Thymus (tissue), 11 donors: ENCODE measurements at regions not wholly inside any gene's neighbourhood (a gene's known extent, or its start where the extent isn't known, plus 50 kb on each side); places are given as distances from the start of the nearest gene placed in this dataset.
"Not testable (repeated sequence)": the region's sequence is repeated elsewhere in the genome, so short reads cannot be mapped to it uniquely, and the experiment has no call there.

Source experiments
- DNase-seq, 9 donors: peaks; one replicate each; pipeline ENCODE4 v3.0.0-alpha.2; 2013; ENCODE audit warnings: low spot score in 9 of 9, low read depth in 6 of 9, missing footprints in 1 of 9
- H3K27ac ChIP-seq, 2 donors: one replicate each; pipeline ENCODE4 v1.5.1; 2013; ENCODE audit warnings: control low read depth in 1 of 2, low read depth in 1 of 2, low read length in 1 of 2, mild to moderate bottlenecking in 1 of 2, moderate library complexity in 1 of 2
- H3K27me3 ChIP-seq, 2 donors: one replicate each; pipeline ENCODE4 v1.5.1; 2013; ENCODE audit warnings: low read length in 1 of 2; ENCODE audit not compliant: control insufficient read depth in 2 of 2, insufficient read depth in 1 of 2
- H3K36me3 ChIP-seq, 2 donors: one replicate each; pipeline ENCODE4 v1.5.1; 2013; ENCODE audit warnings: low read length in 1 of 2, mild to moderate bottlenecking in 1 of 2, moderate library complexity in 1 of 2; ENCODE audit not compliant: control insufficient read depth in 2 of 2, insufficient read depth in 2 of 2
- H3K4me1 ChIP-seq, 2 donors: one replicate each; pipeline ENCODE4 v1.5.1; 2013; ENCODE audit warnings: low read length in 2 of 2; ENCODE audit not compliant: control insufficient read depth in 2 of 2, insufficient read depth in 2 of 2
- H3K4me3 ChIP-seq, 2 donors: one replicate each; pipeline ENCODE4 v1.5.1; 2013; ENCODE audit warnings: low read length in 2 of 2, control low read depth in 1 of 2, mild to moderate bottlenecking in 1 of 2
- H3K9me3 ChIP-seq, 2 donors: one replicate each; pipeline ENCODE4 v1.5.1; 2013; ENCODE audit warnings: low read length in 1 of 2, mild to moderate bottlenecking in 1 of 2; ENCODE audit not compliant: control insufficient read depth in 2 of 2, insufficient read depth in 1 of 2
- WGBS: extraction: QIAGEN DNeasy Blood & Tissue Kit; methylation state at CpG from one replicate; pipeline ENCODE4 v1.1.7; 2013; 5-methylcytosine and 5-hydroxymethylcytosine counted together
- donor health status: healthy.

DNA sequence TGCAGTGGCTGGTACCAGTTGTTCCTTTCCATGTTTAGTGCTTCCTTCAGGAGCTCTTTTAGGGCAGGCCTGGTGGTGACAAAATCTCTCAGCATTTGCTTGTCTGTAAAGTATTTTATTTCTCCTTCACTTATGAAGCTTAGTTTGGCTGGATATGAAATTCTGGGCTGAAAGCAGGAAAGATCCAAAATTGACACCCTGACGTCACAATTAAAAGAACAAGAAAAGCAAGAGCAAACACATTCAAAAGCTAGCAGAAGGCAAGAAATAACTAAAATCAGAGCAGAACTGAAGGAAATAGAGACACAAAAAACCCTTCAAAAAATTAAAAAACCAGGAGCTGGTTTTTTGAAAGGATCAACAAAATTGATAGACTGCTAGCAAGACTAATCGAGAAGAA, 382.4 kb upstream of the PTCHD4 start:
- not testable (repeated sequence) for H3K36me3 ChIP-seq, H3K27ac ChIP-seq, DNase-seq, H3K9me3 ChIP-seq, H3K4me1 ChIP-seq, H3K4me3 ChIP-seq, H3K27me3 ChIP-seq
- 97% methylated on average over 2 of the region's 2 CpGs for WGBS

DNA sequence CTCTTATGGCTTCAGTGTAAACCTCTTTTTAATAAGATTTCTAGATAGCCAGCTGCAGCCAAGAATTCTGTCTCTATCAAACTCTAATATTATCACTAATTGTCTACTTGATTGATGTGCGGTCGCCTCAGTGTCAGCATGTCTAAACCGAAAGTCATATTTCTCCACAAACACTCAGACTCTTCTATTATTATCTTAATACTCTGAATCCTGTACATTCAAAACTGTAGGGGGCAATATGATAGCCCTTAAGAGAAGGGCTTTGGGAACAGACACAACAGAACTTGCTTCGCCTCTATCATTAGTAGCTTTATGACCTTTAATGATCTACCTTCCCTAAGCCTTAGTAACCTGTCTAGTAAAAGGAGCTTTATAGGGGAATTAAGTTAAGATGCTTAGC, 379.7 kb upstream of the PTCHD4 start:
- H3K9me3 ChIP-seq: no peaks in the 10 kb centered on the region
- no peaks in the 10 kb centered on the region for H3K4me1 ChIP-seq
- WGBS: 89% methylated on average over 4 of the region's 4 CpGs
- no peak overlapping the region for H3K27ac ChIP-seq
- H3K27me3 ChIP-seq: no peaks in the 10 kb centered on the region
- DNase-seq: no peak
- H3K4me3 ChIP-seq: no peak overlapping the region
- H3K36me3 ChIP-seq: no peaks in the 10 kb centered on the region

DNA sequence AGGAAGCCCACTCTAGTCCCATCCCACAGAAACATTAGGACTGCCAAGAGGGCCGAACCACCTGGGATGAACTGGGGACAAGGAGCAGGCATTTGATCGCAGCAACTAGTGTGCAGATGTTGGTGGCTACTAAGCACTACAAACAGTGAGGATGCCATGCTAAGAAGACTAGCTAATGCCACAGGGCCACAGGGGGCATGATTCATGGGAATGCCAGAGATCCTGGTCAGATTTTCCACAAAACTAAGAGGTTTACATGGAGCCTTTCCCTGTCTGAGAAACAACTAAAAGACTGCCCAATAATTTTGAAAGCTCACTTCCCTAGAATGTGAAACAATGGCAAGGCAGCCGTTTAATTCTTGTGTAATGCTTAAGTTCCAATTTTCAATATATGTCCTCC, 375.9 kb upstream of the PTCHD4 start:
- H3K27ac ChIP-seq: no peak overlapping the region
- DNase-seq: no peak
- WGBS: 96% methylated on average over 3 of the region's 3 CpGs

DNA sequence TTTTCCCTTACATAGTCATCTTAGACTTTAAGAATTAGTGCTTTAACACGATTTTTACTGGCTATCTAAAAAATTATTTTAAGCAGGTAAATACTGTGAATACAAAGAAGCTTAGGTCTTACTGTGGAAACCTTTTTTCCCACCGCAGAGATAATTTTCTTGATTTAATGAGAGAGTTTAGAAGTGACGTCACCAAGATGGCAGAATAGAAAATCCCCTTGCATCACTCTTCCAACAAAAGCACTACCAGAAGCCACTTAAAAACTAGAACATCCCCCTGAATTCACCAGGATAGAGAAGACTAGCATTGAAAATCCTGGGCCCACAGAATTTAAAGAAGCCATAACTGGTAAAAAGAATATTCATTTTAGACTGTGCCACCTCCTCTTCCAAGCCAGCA, 375.4 kb upstream of the PTCHD4 start:
- Histone ChIP-seq H3K4me3 (no peak overlapping the region), H3K27ac (no peak overlapping the region), H3K9me3 (no peaks in the 10 kb centered on the region), H3K4me1 (no peaks in the 10 kb centered on the region), H3K36me3 (no peaks in the 10 kb centered on the region), H3K27me3 (no peaks in the 10 kb centered on the region)
- DNase-seq: no peak
- WGBS: 67% methylated on average over 3 of the region's 3 CpGs

More for the DNA sequence above, 375.9 kb upstream of the PTCHD4 start:
- no peaks in the 10 kb centered on the region for H3K4me1 ChIP-seq
- H3K36me3 ChIP-seq: no peaks in the 10 kb centered on the region
- H3K9me3 ChIP-seq: no peaks in the 10 kb centered on the region
- no peaks in the 10 kb centered on the region for H3K27me3 ChIP-seq
- no peak overlapping the region for H3K4me3 ChIP-seq

DNA sequence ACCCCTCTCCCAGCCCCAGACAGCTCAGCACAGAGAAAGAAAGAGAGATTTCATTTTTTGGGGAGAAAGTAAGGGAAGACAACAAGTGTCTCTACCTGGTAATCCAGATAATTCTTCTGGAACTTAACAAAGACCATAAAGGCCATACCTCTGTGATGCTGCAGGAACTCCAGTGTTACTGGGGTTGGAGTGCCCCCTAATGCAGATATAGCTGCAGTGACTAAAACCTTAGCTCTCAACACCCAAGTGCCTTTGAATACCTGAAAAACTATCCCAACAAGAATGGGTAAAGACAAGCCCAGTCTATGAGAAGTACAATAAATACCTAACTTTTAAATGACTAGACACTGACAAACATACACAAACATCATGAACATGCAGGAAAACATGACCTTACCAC, 365.3 kb upstream of the PTCHD4 start:
- DNase-seq: no peak
- Histone ChIP-seq H3K4me1 (no peaks in the 10 kb centered on the region), H3K27me3 (no peaks in the 10 kb centered on the region), H3K4me3 (no peak overlapping the region), H3K27ac (no peak overlapping the region), H3K36me3 (no peaks in the 10 kb centered on the region), H3K9me3 (no peaks in the 10 kb centered on the region)

DNA sequence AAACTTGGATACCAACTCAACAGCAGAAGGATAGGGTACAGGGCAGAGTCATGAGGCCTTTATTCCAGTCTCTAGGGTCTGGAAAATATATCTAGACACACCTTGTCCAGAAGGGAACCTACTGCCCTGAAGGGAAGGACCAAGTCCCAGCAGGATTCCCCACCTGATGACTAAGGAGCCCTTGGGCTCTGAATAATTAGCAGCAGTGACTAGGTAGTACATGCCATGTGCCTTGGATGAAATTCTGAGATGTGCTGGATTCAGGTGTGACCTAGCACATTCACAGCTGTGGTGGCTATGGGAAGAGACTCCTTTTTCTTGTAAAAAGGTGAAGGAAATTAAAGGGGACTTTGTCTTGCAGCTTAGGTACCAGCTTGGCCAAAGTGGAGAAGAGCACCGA, 364.3 kb upstream of the PTCHD4 start:
- Histone ChIP-seq H3K27ac (no peak overlapping the region), H3K9me3 (no peaks in the 10 kb centered on the region), H3K4me1 (no peaks in the 10 kb centered on the region), H3K4me3 (no peak overlapping the region), H3K36me3 (no peaks in the 10 kb centered on the region), H3K27me3 (no peaks in the 10 kb centered on the region)
- no peak for DNase-seq
- 98% methylated on average over 1 of the region's 1 CpG for WGBS

DNA sequence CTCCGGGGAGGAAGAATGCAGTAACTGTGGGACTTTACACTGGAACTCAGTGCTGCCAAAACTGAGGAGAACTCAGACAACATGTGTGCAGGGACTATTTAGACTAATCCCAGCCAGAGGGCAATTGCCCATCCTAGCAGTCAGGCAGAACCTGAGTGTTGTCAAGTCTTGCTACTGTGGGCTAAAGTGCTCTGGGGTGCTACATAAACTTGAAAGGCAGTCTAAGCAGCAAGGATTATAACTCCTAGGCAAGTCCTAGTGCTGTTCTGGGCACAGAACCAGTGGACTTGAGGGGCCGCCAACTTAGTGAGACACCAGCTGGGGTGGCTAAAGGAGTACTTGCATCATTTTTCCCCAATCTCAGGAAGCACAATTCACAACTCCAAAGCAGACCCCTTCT, 363.8 kb upstream of the PTCHD4 start:
- DNase-seq: no peak
- H3K4me3 ChIP-seq: no peak overlapping the region
- H3K27me3 ChIP-seq: no peaks in the 10 kb centered on the region
- H3K4me1 ChIP-seq: no peaks in the 10 kb centered on the region
- no peak overlapping the region for H3K27ac ChIP-seq
- no peaks in the 10 kb centered on the region for H3K9me3 ChIP-seq
- no peaks in the 10 kb centered on the region for H3K36me3 ChIP-seq
- 92% methylated on average over 2 of the region's 2 CpGs for WGBS

DNA sequence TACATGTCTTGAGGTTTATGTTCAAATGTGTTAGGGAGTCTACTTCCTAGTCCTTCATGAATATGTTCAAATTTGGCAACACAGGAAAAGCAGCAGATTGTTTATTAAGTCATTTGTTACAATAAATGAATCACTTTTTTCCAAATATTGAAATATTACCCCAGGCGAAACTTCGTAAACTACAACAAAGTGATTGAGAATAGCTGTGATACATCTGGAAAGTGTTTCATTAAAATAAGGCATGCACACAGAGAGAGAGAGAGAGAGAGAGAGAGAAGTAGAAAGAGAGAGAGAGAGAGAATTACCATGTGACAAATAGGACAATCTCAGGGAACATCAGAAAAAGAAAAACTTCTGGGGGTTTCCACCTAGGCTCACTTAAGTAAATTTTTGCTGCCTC, 363.1 kb upstream of the PTCHD4 start:
- H3K27me3 ChIP-seq: no peaks in the 10 kb centered on the region
- no peak overlapping the region for H3K27ac ChIP-seq
- WGBS: 46% methylated on average over 2 of the region's 2 CpGs
- H3K4me1 ChIP-seq: no peaks in the 10 kb centered on the region
- no peaks in the 10 kb centered on the region for H3K9me3 ChIP-seq
- H3K4me3 ChIP-seq: no peak overlapping the region
- no peaks in the 10 kb centered on the region for H3K36me3 ChIP-seq
- no peak for DNase-seq

DNA sequence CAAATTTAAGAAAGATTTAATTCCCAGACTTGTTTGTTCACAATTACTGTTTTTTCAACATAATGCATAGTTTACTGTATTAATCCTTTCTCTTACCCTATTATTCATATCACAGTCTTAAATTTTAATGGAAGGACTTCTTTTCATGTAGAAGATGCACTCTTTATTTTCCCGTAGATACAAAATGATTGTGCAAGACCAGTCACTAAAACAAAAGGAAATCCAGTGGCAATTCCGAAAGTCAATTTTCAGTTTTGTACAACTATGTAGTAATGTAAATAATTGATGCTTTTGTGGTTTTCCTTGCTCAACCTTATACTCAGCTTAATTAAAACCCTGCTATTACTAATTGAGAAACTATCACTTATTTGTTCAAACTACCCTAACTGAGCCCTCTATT, 361.5 kb upstream of the PTCHD4 start:
- Histone ChIP-seq H3K4me1 (no peaks in the 10 kb centered on the region), H3K27ac (no peak overlapping the region), H3K27me3 (no peaks in the 10 kb centered on the region), H3K36me3 (no peaks in the 10 kb centered on the region), H3K9me3 (no peaks in the 10 kb centered on the region), H3K4me3 (no peak overlapping the region)
- WGBS: 48% methylated on average over 2 of the region's 2 CpGs
- DNase-seq: no peak

DNA sequence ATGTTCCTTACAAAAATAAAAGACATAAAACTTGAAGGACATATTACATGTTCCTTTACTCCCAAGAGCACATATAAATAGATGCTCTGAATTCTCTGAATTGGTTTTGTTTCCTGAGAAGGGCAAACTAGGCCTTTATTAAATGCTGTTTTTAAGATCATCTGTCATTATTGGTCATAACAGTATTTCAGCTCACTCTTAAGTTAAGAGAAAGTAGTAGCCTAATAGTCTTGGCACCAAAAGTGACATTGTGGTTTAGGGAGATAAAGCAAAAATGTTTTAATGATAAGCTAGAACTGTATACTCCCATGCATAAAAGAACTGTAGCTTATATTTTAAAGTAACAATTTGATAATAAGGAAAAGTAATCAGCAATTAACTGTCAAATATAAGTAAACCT, 361.1 kb upstream of the PTCHD4 start:
- Histone ChIP-seq H3K4me1 (no peaks in the 10 kb centered on the region), H3K27me3 (no peaks in the 10 kb centered on the region), H3K27ac (no peak overlapping the region), H3K9me3 (no peaks in the 10 kb centered on the region), H3K36me3 (no peaks in the 10 kb centered on the region), H3K4me3 (no peak overlapping the region)
- DNase-seq: no peak
